ENCODE measurements at regions not wholly inside any gene's neighbourhood (a gene's known extent, or its start where the extent isn't known, plus 50 kb on each side); places are given as distances from the start of the nearest gene placed in this dataset.

- no peak for TF ChIP-seq CTCF (IDR thresholded peaks at IDR 0.05; ENCODE audit: low read length)
- no peak for TF ChIP-seq EZH2 (IDR thresholded peaks at IDR 0.05; ENCODE audit: borderline replicate concordance, low read length)
Measured at GRCh38 chr6:79812195-79812594, 135.2 kb downstream of the ELOVL4 start.
